ENCODE measurements at regions not wholly inside any gene's neighbourhood (a gene's known extent, or its start where the extent isn't known, plus 50 kb on each side); places are given as distances from the start of the nearest gene placed in this dataset.

- TF ChIP-seq STAT1 (IDR thresholded peaks at IDR 0.05; ENCODE audit: unreplicated experiment) = no peak
- no peak for TF ChIP-seq POLR2AphosphoS5 (IDR thresholded peaks at IDR 0.05; ENCODE audit: low read depth)
- no peak for TF ChIP-seq CTCF (conservative IDR thresholded peaks at IDR 0.05; ENCODE audit: low read depth in 2 of 2)
- TF ChIP-seq EZH2 (IDR thresholded peaks at IDR 0.05; ENCODE audit: low read depth, unreplicated experiment) = no peak
- TF ChIP-seq REST (IDR thresholded peaks at IDR 0.05; ENCODE audit: unreplicated experiment) = no peak
- no peak for TF ChIP-seq EZH2phosphoT487 (IDR thresholded peaks at IDR 0.05; ENCODE audit: unreplicated experiment)
- TF ChIP-seq ETS1 (IDR thresholded peaks at IDR 0.05) = no peak
- TF ChIP-seq NANOG (IDR thresholded peaks at IDR 0.05; ENCODE audit: borderline replicate concordance) = no peak
- TF ChIP-seq JUNB (IDR thresholded peaks at IDR 0.05; ENCODE audit: unreplicated experiment) = no peak
- TF ChIP-seq ZNF114 (CRISPR knock-in tag; IDR thresholded peaks at IDR 0.05) = no peak
- TF ChIP-seq CREB1 (CRISPR knock-in tag; IDR thresholded peaks at IDR 0.05; ENCODE audit: low read depth) = no peak
Observed at GRCh38 chr7:19437446-19437845, 271.4 kb downstream of the POLR1F start.
